ENCODE measurements at regions not wholly inside any gene's neighbourhood (a gene's known extent, or its start where the extent isn't known, plus 50 kb on each side); places are given as distances from the start of the nearest gene placed in this dataset.

GRCh38 chr2:41695198-41696113 lies 352.4 kb upstream of the PKDCC start:
- Histone ChIP-seq H3K27ac (no peak overlapping the region), H3K36me3 (no peaks in the 10 kb centered on the region), H3K4me1 (peaks cover 0 to 9% (median 0%) of the 10 kb centered on the region in 3 donors), H3K4me3 (no peak overlapping the region), H3K9me3 (no peaks in the 10 kb centered on the region), H3K27me3 (peaks cover 0 to 7% (median 0%) of the 10 kb centered on the region in 4 donors)
- WGBS, 2 donors = 64 to 66% methylated on average over 8 of the region's 8 CpGs
- no peak for DNase-seq
- intact Hi-C loops (cut with DNase I) = no loop called here
- TF ChIP-seq POLR2A (IDR thresholded peaks at IDR 0.05) (no peak), CTCF (IDR thresholded peaks at IDR 0.05) (no peak)

GRCh38 chr2:41697389-41697788 lies 350.4 kb upstream of the PKDCC start:
- 91 to 92% methylated on average over 8 to 11 of the region's 36 CpGs for WGBS, 2 donors

GRCh38 chr2:41698678-41699422 lies 349.0 kb upstream of the PKDCC start:
- Histone ChIP-seq H3K4me3 (peak overlapping the region in 1 of 4 donors; percentile 39), H3K27me3 (peaks cover 0 to 7% (median 0%) of the 10 kb centered on the region in 4 donors), H3K27ac (no peak overlapping the region), H3K36me3 (no peaks in the 10 kb centered on the region), H3K9me3 (no peaks in the 10 kb centered on the region), H3K4me1 (peaks cover 0 to 9% (median 0%) of the 10 kb centered on the region in 3 donors)
- TF ChIP-seq CTCF (IDR thresholded peaks at IDR 0.05) (peak in 5 of 6 experiments; percentile 23 to 53 (median 32)), POLR2A (IDR thresholded peaks at IDR 0.05) (no peak)
- intact Hi-C loops (cut with DNase I) = no loop called here
- no peak for DNase-seq
- 26 to 34% methylated on average over 13 to 16 of the region's 18 CpGs for WGBS, 2 donors

More at GRCh38 chr2:41697389-41697788, 350.4 kb upstream of the PKDCC start:
- Histone ChIP-seq H3K4me1 (peaks cover 0 to 9% (median 0%) of the 10 kb centered on the region in 3 donors), H3K4me3 (no peak overlapping the region), H3K36me3 (no peaks in the 10 kb centered on the region), H3K27me3 (peaks cover 0 to 7% (median 0%) of the 10 kb centered on the region in 4 donors), H3K27ac (no peak overlapping the region), H3K9me3 (no peaks in the 10 kb centered on the region)
- intact Hi-C loops (cut with DNase I) = no loop called here
- no peak for TF ChIP-seq POLR2A (IDR thresholded peaks at IDR 0.05)
- no peak for TF ChIP-seq CTCF (IDR thresholded peaks at IDR 0.05)
- no peak for DNase-seq

GRCh38 chr2:41701231-41701630 lies 346.6 kb upstream of the PKDCC start:
- no peak for DNase-seq
- no peak for TF ChIP-seq POLR2A (IDR thresholded peaks at IDR 0.05)
- no peak for TF ChIP-seq CTCF (IDR thresholded peaks at IDR 0.05)
- Histone ChIP-seq H3K27ac (no peak overlapping the region), H3K27me3 (peaks cover 0 to 7% (median 0%) of the 10 kb centered on the region in 4 donors), H3K36me3 (no peaks in the 10 kb centered on the region), H3K9me3 (no peaks in the 10 kb centered on the region), H3K4me1 (peaks cover 0 to 9% (median 0%) of the 10 kb centered on the region in 3 donors), H3K4me3 (no peak overlapping the region)
- intact Hi-C loops (cut with DNase I) = no loop called here
- 65% methylated on average over 3 of the region's 3 CpGs for WGBS, 2 donors

- WGBS, 2 donors = 46 to 66% methylated on average over 2 of the region's 2 CpGs
- intact Hi-C loops (cut with DNase I) = no loop called here
- H3K4me1 ChIP-seq = peaks cover 0 to 9% (median 0%) of the 10 kb centered on the region in 3 donors
- no peak overlapping the region for H3K4me3 ChIP-seq
- DNase-seq = no peak
- peaks cover 0 to 7% (median 0%) of the 10 kb centered on the region in 4 donors for H3K27me3 ChIP-seq
- H3K9me3 ChIP-seq = no peaks in the 10 kb centered on the region
- H3K27ac ChIP-seq = no peak overlapping the region
- TF ChIP-seq CTCF (IDR thresholded peaks at IDR 0.05) (no peak), POLR2A (IDR thresholded peaks at IDR 0.05) (no peak)
- no peaks in the 10 kb centered on the region for H3K36me3 ChIP-seq
These were observed 344.7 kb upstream of the PKDCC start for GRCh38 chr2:41703123-41703522.

Measured in esophagus squamous epithelium (tissue), 5 donors.